ENCODE measurements at regions not wholly inside any gene's neighbourhood (a gene's known extent, or its start where the extent isn't known, plus 50 kb on each side); places are given as distances from the start of the nearest gene placed in this dataset.
A peak's percentile ranks its signal among the peaks of the same experiment; 100 is the strongest.

- intact Hi-C loops (cut with DNase I; ENCODE audit: low total_unique reads) (no loop called here), in situ Hi-C loops (cut with MboI; ENCODE audit: low sequenced_read_pairs in 4 of 4) (loop anchor here in 1 of 4 donors (25.0 kb wide), 1 partner anchor 436 kb away; no protein-coding TSS in a partner anchor)
- H3K27me3 ChIP-seq, result no peaks in the 10 kb centered on the region
- no peaks in the 10 kb centered on the region for H3K36me3 ChIP-seq
- ATAC-seq, result no peak
- no peak overlapping the region for H3K4me3 ChIP-seq
- H3K4me1 ChIP-seq, result no peaks in the 10 kb centered on the region
- TF ChIP-seq, protein P1, sequence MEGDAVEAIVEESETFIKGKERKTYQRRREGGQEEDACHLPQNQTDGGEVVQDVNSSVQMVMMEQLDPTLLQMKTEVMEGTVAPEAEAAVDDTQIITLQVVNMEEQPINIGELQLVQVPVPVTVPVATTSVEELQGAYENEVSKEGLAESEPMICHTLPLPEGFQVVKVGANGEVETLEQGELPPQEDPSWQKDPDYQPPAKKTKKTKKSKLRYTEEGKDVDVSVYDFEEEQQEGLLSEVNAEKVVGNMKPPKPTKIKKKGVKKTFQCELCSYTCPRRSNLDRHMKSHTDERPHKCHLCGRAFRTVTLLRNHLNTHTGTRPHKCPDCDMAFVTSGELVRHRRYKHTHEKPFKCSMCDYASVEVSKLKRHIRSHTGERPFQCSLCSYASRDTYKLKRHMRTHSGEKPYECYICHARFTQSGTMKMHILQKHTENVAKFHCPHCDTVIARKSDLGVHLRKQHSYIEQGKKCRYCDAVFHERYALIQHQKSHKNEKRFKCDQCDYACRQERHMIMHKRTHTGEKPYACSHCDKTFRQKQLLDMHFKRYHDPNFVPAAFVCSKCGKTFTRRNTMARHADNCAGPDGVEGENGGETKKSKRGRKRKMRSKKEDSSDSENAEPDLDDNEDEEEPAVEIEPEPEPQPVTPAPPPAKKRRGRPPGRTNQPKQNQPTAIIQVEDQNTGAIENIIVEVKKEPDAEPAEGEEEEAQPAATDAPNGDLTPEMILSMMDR (IDR thresholded peaks at IDR 0.05 in 4 of 5, conservative IDR thresholded peaks at IDR 0.05 in 1 of 5), result no peak
- no peak for TF ChIP-seq POLR2A (IDR thresholded peaks at IDR 0.05)
- no peak for DNase-seq
- no peaks in the 10 kb centered on the region for H3K9me3 ChIP-seq
- H3K27ac ChIP-seq, result no peak overlapping the region
Observed at GRCh38 chr10:4326647-4327046, 499.4 kb upstream of the AKR1E2 start.

- H3K27ac ChIP-seq, result no peak overlapping the region
- TF ChIP-seq, protein P1 (IDR thresholded peaks at IDR 0.05 in 4 of 5, conservative IDR thresholded peaks at IDR 0.05 in 1 of 5), result no peak
- no peak for TF ChIP-seq POLR2A (IDR thresholded peaks at IDR 0.05)
- peaks cover 9 to 11% of the 10 kb centered on the region in 2 donors for H3K4me1 ChIP-seq
- no peaks in the 10 kb centered on the region for H3K36me3 ChIP-seq
- DNase-seq (no peak), ATAC-seq (no peak)
- H3K9me3 ChIP-seq, result no peaks in the 10 kb centered on the region
- in situ Hi-C loops (cut with MboI; ENCODE audit: low sequenced_read_pairs in 4 of 4) (no loop called here), intact Hi-C loops (cut with DNase I; ENCODE audit: low total_unique reads) (no loop called here)
- H3K27me3 ChIP-seq, result no peaks in the 10 kb centered on the region
- H3K4me3 ChIP-seq, result no peak overlapping the region
Observed at GRCh38 chr10:4319870-4320367, 506.1 kb upstream of the AKR1E2 start.

- Histone ChIP-seq H3K4me3 (no peak overlapping the region), H3K27ac (peak overlapping the region in 3 of 4 donors; percentile 34 to 44 (median 41)), H3K36me3 (no peaks in the 10 kb centered on the region), H3K4me1 (peaks cover 9 to 11% of the 10 kb centered on the region in 2 donors), H3K27me3 (no peaks in the 10 kb centered on the region), H3K9me3 (no peaks in the 10 kb centered on the region)
- TF ChIP-seq, protein P1 (IDR thresholded peaks at IDR 0.05 in 4 of 5, conservative IDR thresholded peaks at IDR 0.05 in 1 of 5), result peak in 1 of 5 experiments; percentile 25
- no peak for TF ChIP-seq POLR2A (IDR thresholded peaks at IDR 0.05)
- in situ Hi-C loops (cut with MboI; ENCODE audit: low sequenced_read_pairs in 4 of 4) (no loop called here), intact Hi-C loops (cut with DNase I; ENCODE audit: low total_unique reads) (no loop called here)
- DNase-seq, result peak; percentile 21 to 41
- ATAC-seq, result peak; percentile 65 to 83
Observed at GRCh38 chr10:4316161-4316810, 509.7 kb upstream of the AKR1E2 start.

GRCh38 chr10:4315551-4315950, 510.5 kb upstream of the AKR1E2 start:
- Histone ChIP-seq H3K4me3 (no peak overlapping the region), H3K9me3 (no peaks in the 10 kb centered on the region), H3K27me3 (no peaks in the 10 kb centered on the region), H3K4me1 (peaks cover 9 to 11% of the 10 kb centered on the region in 2 donors), H3K27ac (peak overlapping the region in 3 of 4 donors; percentile 34 to 44 (median 41)), H3K36me3 (no peaks in the 10 kb centered on the region)
- peak in 1 of 2 donors; percentile 19 for DNase-seq
- no peak for TF ChIP-seq POLR2A (IDR thresholded peaks at IDR 0.05)
- TF ChIP-seq, protein P1 (IDR thresholded peaks at IDR 0.05 in 4 of 5, conservative IDR thresholded peaks at IDR 0.05 in 1 of 5), result no peak
- intact Hi-C loops (cut with DNase I; ENCODE audit: low total_unique reads) (no loop called here), in situ Hi-C loops (cut with MboI; ENCODE audit: low sequenced_read_pairs in 4 of 4) (no loop called here)
- peak in 1 of 2 donors; percentile 55 for ATAC-seq
